ENCODE measurements at regions not wholly inside any gene's neighbourhood (a gene's known extent, or its start where the extent isn't known, plus 50 kb on each side); places are given as distances from the start of the nearest gene placed in this dataset.

DNA sequence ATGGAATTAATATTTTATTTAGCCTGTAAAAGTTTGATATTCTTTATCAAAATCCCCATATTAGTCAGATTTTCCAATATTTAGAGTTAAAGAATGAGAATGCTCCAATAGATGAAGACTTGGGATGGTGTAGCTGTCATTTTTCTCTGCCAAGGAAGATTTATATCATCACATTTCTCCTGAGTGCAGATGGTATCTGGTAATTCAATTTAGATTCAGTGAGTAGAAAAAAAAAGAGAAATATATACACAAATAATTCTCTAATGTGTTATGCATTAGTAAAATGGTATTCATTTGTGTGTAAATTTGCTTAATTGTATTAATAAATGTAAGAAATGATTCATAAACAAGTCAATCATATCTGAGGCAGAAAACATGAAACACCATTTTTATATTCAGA is 1508.7 kb upstream of the PCDH20 start:
- TF ChIP-seq ZC3H10 (CRISPR knock-in tag; IDR thresholded peaks at IDR 0.05): no peak
- no peak for TF ChIP-seq TOX (CRISPR knock-in tag; IDR thresholded peaks at IDR 0.05; ENCODE audit: borderline replicate concordance)
- TF ChIP-seq PATZ1 (CRISPR knock-in tag; IDR thresholded peaks at IDR 0.05; ENCODE audit: borderline replicate concordance): no peak
- TF ChIP-seq ZNF565 (CRISPR knock-in tag; conservative IDR thresholded peaks at IDR 0.05; ENCODE audit: low read depth): no peak
- TF ChIP-seq ZFP30 (CRISPR knock-in tag; IDR thresholded peaks at IDR 0.05): no peak
- TF ChIP-seq OSR1 (CRISPR knock-in tag; IDR thresholded peaks at IDR 0.05): no peak
- no peak for TF ChIP-seq ZFP3 (CRISPR knock-in tag; IDR thresholded peaks at IDR 0.05)
- TF ChIP-seq, protein P1, sequence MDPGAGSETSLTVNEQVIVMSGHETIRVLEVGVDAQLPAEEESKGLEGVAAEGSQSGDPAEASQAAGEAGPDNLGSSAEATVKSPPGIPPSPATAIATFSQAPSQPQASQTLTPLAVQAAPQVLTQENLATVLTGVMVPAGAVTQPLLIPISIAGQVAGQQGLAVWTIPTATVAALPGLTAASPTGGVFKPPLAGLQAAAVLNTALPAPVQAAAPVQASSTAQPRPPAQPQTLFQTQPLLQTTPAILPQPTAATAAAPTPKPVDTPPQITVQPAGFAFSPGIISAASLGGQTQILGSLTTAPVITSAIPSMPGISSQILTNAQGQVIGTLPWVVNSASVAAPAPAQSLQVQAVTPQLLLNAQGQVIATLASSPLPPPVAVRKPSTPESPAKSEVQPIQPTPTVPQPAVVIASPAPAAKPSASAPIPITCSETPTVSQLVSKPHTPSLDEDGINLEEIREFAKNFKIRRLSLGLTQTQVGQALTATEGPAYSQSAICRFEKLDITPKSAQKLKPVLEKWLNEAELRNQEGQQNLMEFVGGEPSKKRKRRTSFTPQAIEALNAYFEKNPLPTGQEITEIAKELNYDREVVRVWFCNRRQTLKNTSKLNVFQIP (CRISPR knock-in tag; IDR thresholded peaks at IDR 0.05; ENCODE audit: borderline replicate concordance, low read depth): no peak
- no peak for TF ChIP-seq RARB (CRISPR knock-in tag; IDR thresholded peaks at IDR 0.05)
- no peak for TF ChIP-seq ARNTL (CRISPR knock-in tag; IDR thresholded peaks at IDR 0.05; ENCODE audit: borderline replicate concordance, low read depth)
- TF ChIP-seq CSDC2 (CRISPR knock-in tag; IDR thresholded peaks at IDR 0.05): no peak
- no peak for TF ChIP-seq SNAI2 (CRISPR knock-in tag; IDR thresholded peaks at IDR 0.05)
- TF ChIP-seq PPARA (CRISPR knock-in tag; IDR thresholded peaks at IDR 0.05; ENCODE audit: borderline replicate concordance): no peak
